Osteocyte (in vitro differentiated cells): ENCODE measurements at regions not wholly inside any gene's neighbourhood (a gene's known extent, or its start where the extent isn't known, plus 50 kb on each side); places are given as distances from the start of the nearest gene placed in this dataset.

Source experiments
- DNase-seq: peaks from one replicate; pipeline ENCODE4 v3.0.0; 2021; ENCODE audit warnings: mixed read lengths; ENCODE audit not compliant: unreplicated experiment; ENCODE audit errors: extremely low spot score
- H3K27ac Mint-ChIP-seq: one replicate; pipeline ENCODE4 v1.8.0; 2021; ENCODE audit warnings: mild to moderate bottlenecking, mixed read lengths; ENCODE audit not compliant: unreplicated experiment
- H3K27me3 Mint-ChIP-seq: one replicate; pipeline ENCODE4 v1.8.0; 2021; ENCODE audit warnings: mixed read lengths; ENCODE audit not compliant: unreplicated experiment
- H3K36me3 Mint-ChIP-seq: one replicate; pipeline ENCODE4 v1.8.0; 2021; ENCODE audit warnings: mixed read lengths; ENCODE audit not compliant: unreplicated experiment
- H3K4me1 Mint-ChIP-seq: one replicate; pipeline ENCODE4 v1.8.0; 2021; ENCODE audit warnings: mixed read lengths; ENCODE audit not compliant: unreplicated experiment
- H3K4me3 Mint-ChIP-seq: one replicate; pipeline ENCODE4 v1.8.0; 2021; ENCODE audit warnings: mild to moderate bottlenecking, moderate library complexity, mixed read lengths; ENCODE audit not compliant: unreplicated experiment
- H3K9me3 Mint-ChIP-seq: one replicate; pipeline ENCODE4 v1.8.0; 2021; ENCODE audit warnings: mixed read lengths; ENCODE audit not compliant: unreplicated experiment
- CTCF ChIP-seq: fragments of 200-600 bp; sonication (generic); IDR thresholded peaks from 2 replicates; pipeline ENCODE4 v1.5.0; 2021; ENCODE audit warnings: antibody characterized with exemption, mild to moderate bottlenecking, moderate library complexity

GRCh38 chr9:73056245-73056644, 95.4 kb upstream of the ANXA1 start:
- Mint-ChIP-seq H3K36me3 (no peaks in the 10 kb centered on the region), H3K4me1 (no peaks in the 10 kb centered on the region), H3K4me3 (no peak overlapping the region), H3K27ac (no peak overlapping the region), H3K27me3 (peaks cover 17% of the 10 kb centered on the region), H3K9me3 (no peaks in the 10 kb centered on the region)
- TF ChIP-seq CTCF: no peak
- DNase-seq: no peak

GRCh38 chr9:73054091-73054490, 97.6 kb upstream of the ANXA1 start:
- no peak for DNase-seq
- Mint-ChIP-seq H3K36me3 (no peaks in the 10 kb centered on the region), H3K27me3 (peaks cover 19% of the 10 kb centered on the region), H3K4me3 (no peak overlapping the region), H3K27ac (no peak overlapping the region), H3K9me3 (no peaks in the 10 kb centered on the region), H3K4me1 (no peaks in the 10 kb centered on the region)
- no peak for TF ChIP-seq CTCF

- no peak overlapping the region for H3K4me3 Mint-ChIP-seq
- H3K9me3 Mint-ChIP-seq: no peaks in the 10 kb centered on the region
Measured at GRCh38 chr9:73053543-73053942, 98.1 kb upstream of the ANXA1 start.

GRCh38 chr9:73050887-73051550, 98.2 kb upstream of the ALDH1A1 start:
- H3K4me1 Mint-ChIP-seq: no peaks in the 10 kb centered on the region
- no peaks in the 10 kb centered on the region for H3K36me3 Mint-ChIP-seq
- TF ChIP-seq CTCF: no peak
- no peak for DNase-seq
- H3K9me3 Mint-ChIP-seq: no peaks in the 10 kb centered on the region
- no peak overlapping the region for H3K27ac Mint-ChIP-seq
- H3K4me3 Mint-ChIP-seq: no peak overlapping the region
- H3K27me3 Mint-ChIP-seq: peaks cover 10% of the 10 kb centered on the region

More at GRCh38 chr9:73053543-73053942, 98.1 kb upstream of the ANXA1 start:
- H3K27ac Mint-ChIP-seq: no peak overlapping the region
- H3K4me1 Mint-ChIP-seq: no peaks in the 10 kb centered on the region
- no peak for TF ChIP-seq CTCF
- peaks cover 19% of the 10 kb centered on the region for H3K27me3 Mint-ChIP-seq
- DNase-seq: no peak
- no peaks in the 10 kb centered on the region for H3K36me3 Mint-ChIP-seq

GRCh38 chr9:73050065-73050816, 97.4 kb upstream of the ALDH1A1 start:
- Mint-ChIP-seq H3K9me3 (no peaks in the 10 kb centered on the region), H3K27me3 (peaks cover 12% of the 10 kb centered on the region), H3K4me3 (no peak overlapping the region), H3K36me3 (no peaks in the 10 kb centered on the region), H3K27ac (no peak overlapping the region), H3K4me1 (no peaks in the 10 kb centered on the region)
- DNase-seq: no peak
- no peak for TF ChIP-seq CTCF
